ENCODE measurements at regions not wholly inside any gene's neighbourhood (a gene's known extent, or its start where the extent isn't known, plus 50 kb on each side); places are given as distances from the start of the nearest gene placed in this dataset.

DNA sequence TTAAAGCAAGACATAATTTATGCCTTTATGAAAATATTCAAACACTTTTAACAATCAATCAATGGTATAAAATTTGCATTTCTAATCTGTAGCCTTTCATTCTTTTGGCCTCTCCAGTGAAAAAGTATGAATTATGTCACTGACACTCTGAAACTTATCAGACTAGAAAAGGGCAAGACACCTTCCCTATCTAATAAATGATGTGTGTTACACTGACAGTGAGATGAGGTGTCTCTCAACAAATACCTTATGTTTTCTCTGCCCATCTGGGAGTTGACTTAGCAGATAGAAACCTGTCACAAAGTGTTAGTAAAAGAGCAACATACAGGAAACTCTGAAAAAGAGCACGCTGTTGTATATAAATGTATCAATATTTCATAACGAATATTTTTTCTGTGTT lies 94.2 kb upstream of the TECRL start:
- DNase-seq (ENCODE audit: insufficient read length, low spot score) (no peak), FAIRE-seq (no peak)
- no peak for TF ChIP-seq CTCF (IDR thresholded peaks at IDR 0.05; ENCODE audit: insufficient read depth, missing control alignments)

GRCh38 chr4:64497491-64497890 lies 88.2 kb upstream of the TECRL start:
- FAIRE-seq: no peak
- no peak for DNase-seq (ENCODE audit: insufficient read length, low spot score)
- no peak for TF ChIP-seq CTCF (IDR thresholded peaks at IDR 0.05; ENCODE audit: insufficient read depth, missing control alignments)

DNA sequence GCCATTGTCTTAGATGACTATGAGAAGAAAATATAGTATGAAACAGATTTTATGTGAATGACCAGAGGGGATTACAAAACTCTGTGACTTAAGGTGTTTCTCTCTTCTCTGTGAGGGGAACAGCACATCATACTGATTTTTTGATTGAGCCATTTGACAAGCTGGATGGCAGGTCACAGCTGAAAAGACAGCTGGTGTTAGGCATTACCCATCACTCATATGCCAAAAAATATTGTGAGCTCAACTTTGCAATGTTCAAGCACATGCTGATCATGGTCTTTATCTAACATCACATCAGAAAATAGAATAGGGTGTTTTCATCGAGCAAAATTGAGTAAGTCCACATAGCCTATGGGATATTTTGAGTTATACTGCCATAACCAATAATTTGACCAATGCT lies 86.7 kb upstream of the TECRL start:
- DNase-seq (ENCODE audit: insufficient read length, low spot score) (no peak), FAIRE-seq (no peak)
- TF ChIP-seq CTCF (IDR thresholded peaks at IDR 0.05; ENCODE audit: insufficient read depth, missing control alignments): no peak

GRCh38 chr4:64489628-64490027 lies 80.4 kb upstream of the TECRL start:
- DNase-seq (ENCODE audit: insufficient read length, low spot score) (no peak), FAIRE-seq (no peak)
- TF ChIP-seq CTCF (IDR thresholded peaks at IDR 0.05; ENCODE audit: insufficient read depth, missing control alignments): no peak

DNA sequence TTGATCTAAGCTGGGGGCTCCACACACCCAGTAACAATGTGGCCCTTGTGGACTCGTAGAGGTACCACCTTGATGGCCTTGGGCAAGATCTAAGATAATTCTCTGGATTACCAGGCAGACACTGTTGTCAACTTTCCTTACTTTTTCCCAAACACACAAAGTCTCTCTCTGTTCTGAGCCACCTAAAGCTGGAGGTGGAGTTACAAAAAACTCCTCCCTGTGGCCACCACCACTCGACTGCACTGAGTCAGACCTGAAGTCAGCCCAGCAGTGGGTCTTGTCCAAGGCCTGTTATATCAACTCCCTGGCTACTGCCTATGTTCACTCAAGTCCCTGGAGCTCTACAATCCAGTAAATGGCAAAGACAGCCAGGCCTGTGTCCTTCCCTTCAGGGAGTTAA lies 70.1 kb upstream of the TECRL start:
- no peak for DNase-seq (ENCODE audit: insufficient read length, low spot score)
- no peak for FAIRE-seq
- no peak for TF ChIP-seq CTCF (IDR thresholded peaks at IDR 0.05; ENCODE audit: insufficient read depth, missing control alignments)

GRCh38 chr4:64477127-64477526 lies 67.9 kb upstream of the TECRL start:
- FAIRE-seq: no peak

DNA sequence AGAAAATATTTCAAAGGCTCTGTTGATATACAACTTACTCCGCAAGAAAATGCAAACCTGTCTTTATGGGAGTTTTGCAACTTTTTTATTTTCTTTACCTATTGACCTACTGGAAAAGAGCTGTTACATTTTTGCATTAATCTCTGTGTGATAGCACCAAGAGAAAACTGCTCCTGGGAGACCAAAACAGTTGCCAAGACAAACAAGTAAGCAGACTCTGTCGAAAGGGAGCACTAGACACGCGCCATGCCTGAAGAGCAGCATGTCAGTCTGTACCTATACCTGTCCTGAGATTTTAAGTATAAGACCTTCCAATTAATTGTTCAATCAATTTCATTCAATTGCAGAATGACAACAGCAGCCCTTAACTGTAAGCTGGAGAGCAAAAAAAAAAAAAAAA lies 56.0 kb upstream of the TECRL start:
- no peak for TF ChIP-seq CTCF (IDR thresholded peaks at IDR 0.05; ENCODE audit: insufficient read depth, missing control alignments)
- DNase-seq (ENCODE audit: insufficient read length, low spot score): no peak
- no peak for FAIRE-seq

More at GRCh38 chr4:64477127-64477526, 67.9 kb upstream of the TECRL start:
- DNase-seq (ENCODE audit: insufficient read length, low spot score): no peak
- TF ChIP-seq CTCF (IDR thresholded peaks at IDR 0.05; ENCODE audit: insufficient read depth, missing control alignments): no peak

All from D721Med (cell line).